Adrenal gland (tissue), 9 donors: ENCODE measurements at regions not wholly inside any gene's neighbourhood (a gene's known extent, or its start where the extent isn't known, plus 50 kb on each side); places are given as distances from the start of the nearest gene placed in this dataset.

Source experiments
- DNase-seq, 7 donors: peaks; one replicate each; pipeline ENCODE4 v3.0.0-alpha.2; 2019 to 2020
- H3K27ac ChIP-seq, 5 donors: fragments of 200-600 bp; sonication (generic) in 4 of 5; 1 replicate in 3 of 5; 2 replicates in 2 of 5; pipeline versions ENCODE4 v1.5.1 to v1.8.0; 2016 to 2020; ENCODE audit warnings: mild to moderate bottlenecking in 1 of 5
- H3K27me3 ChIP-seq: fragments of 200-600 bp; 2 replicates; pipeline ENCODE4 v1.8.0; 2021
- H3K36me3 ChIP-seq, 2 donors: fragments of 200-600 bp; replicated peaks in 1 of 2; 1 replicate in 1 of 2; 2 replicates in 1 of 2; pipeline versions ENCODE4 v1.5.1 to v1.8.0; 2018 to 2022
- H3K4me1 ChIP-seq, 2 donors: fragments of 200-600 bp; replicated peaks in 1 of 2; 1 replicate in 1 of 2; 2 replicates in 1 of 2; pipeline versions ENCODE4 v1.5.1 to v1.8.0; 2018 to 2021
- H3K4me3 ChIP-seq, 4 donors: fragments of 200-600 bp; sonication (generic) in 3 of 4; one replicate each; pipeline ENCODE4 v1.5.1; 2016 to 2018
- H3K9me3 ChIP-seq, 3 donors: fragments of 200-600 bp; sonication (generic) in 1 of 3; replicated peaks in 1 of 3; 1 replicate in 2 of 3; 2 replicates in 1 of 3; pipeline versions ENCODE4 v1.5.1 to v1.8.0; 2016 to 2021
- CTCF ChIP-seq, 6 experiments: fragments of 450-650 bp in 4 of 6; fragments of 200-600 bp in 2 of 6; sonication (generic) in 1 of 6; IDR thresholded peaks; 1 replicate in 5 of 6; 2 replicates in 1 of 6; pipeline versions ENCODE4 v1.5.1 to v1.8.0; 2016 to 2021; ENCODE audit warnings: antibody characterized with exemption in 6 of 6, mild to moderate bottlenecking in 2 of 6, moderate library complexity in 1 of 6
- POLR2A ChIP-seq, 2 donors: fragments of 450-650 bp; IDR thresholded peaks; one replicate each; pipeline ENCODE4 v1.6.1; 2017; ENCODE audit warnings: antibody characterized with exemption in 2 of 2, mild to moderate bottlenecking in 2 of 2, moderate library complexity in 1 of 2
- WGBS, 4 donors: extraction: QIAGEN DNeasy Blood & Tissue Kit in 2 of 4; methylation state at CpG; one replicate each; pipeline versions ENCODE4 v1.1.5 to v1.1.7; 2013 to 2017; 5-methylcytosine and 5-hydroxymethylcytosine counted together
- intact Hi-C, 2 donors: fragments of 100-400 bp; cut with DNase I; formaldehyde crosslinking; loops; one replicate each; pipeline versions ENCODE4 v1.14.1 to v1.15.0; 2022 to 2023
- donor health status: healthy with polysubstance abuse.
- donor health status: Bipolar disorder and iron deficiency.
- donor health status: DM: yes; HTN: yes; CAD: no.
- donor health status: DM: no; HTN: no; CAD: no.
- donor health status: DM: no; HTN: no; CAD: no.

- intact Hi-C loops: loop anchor here (5.0 to 10.0 kb wide), 3 partner anchors 428 to 498 kb away; partner anchors contain the start of gene NUAK1 (in 2 of the 2)
- Histone ChIP-seq H3K4me1 (peaks cover 0 to 8% of the 10 kb centered on the region in 2 donors), H3K36me3 (no peaks in the 10 kb centered on the region), H3K9me3 (no peaks in the 10 kb centered on the region), H3K4me3 (no peak overlapping the region), H3K27me3 (no peaks in the 10 kb centered on the region), H3K27ac (no peak overlapping the region)
- WGBS, 4 donors: 86 to 94% (median 89%) methylated on average over 3 of the region's 3 CpGs
- no peak for DNase-seq
- TF ChIP-seq CTCF (IDR thresholded peaks at IDR 0.05) (no peak), POLR2A (IDR thresholded peaks at IDR 0.05) (no peak)
These were observed 376.5 kb downstream of the C12orf75 start for GRCh38 chr12:105706973-105707334.

- H3K4me1 ChIP-seq: no peaks in the 10 kb centered on the region
- H3K4me3 ChIP-seq: no peak overlapping the region
- H3K27ac ChIP-seq: no peak overlapping the region
- H3K9me3 ChIP-seq: no peaks in the 10 kb centered on the region
- no peaks in the 10 kb centered on the region for H3K27me3 ChIP-seq
- intact Hi-C loops: no loop called here
- H3K36me3 ChIP-seq: no peaks in the 10 kb centered on the region
- 63 to 85% (median 69%) methylated on average over 4 of the region's 4 CpGs for WGBS, 4 donors
- TF ChIP-seq POLR2A (IDR thresholded peaks at IDR 0.05) (no peak), CTCF (IDR thresholded peaks at IDR 0.05) (no peak)
- no peak for DNase-seq
These were observed 383.3 kb downstream of the C12orf75 start for GRCh38 chr12:105713606-105714305.

GRCh38 chr12:105716621-105717020 lies 386.1 kb downstream of the C12orf75 start:
- WGBS, 4 donors: 67 to 72% (median 70%) methylated on average over 5 of the region's 5 CpGs
- no peaks in the 10 kb centered on the region for H3K9me3 ChIP-seq

More at GRCh38 chr12:105716621-105717020, 386.1 kb downstream of the C12orf75 start:
- no peaks in the 10 kb centered on the region for H3K4me1 ChIP-seq
- no peaks in the 10 kb centered on the region for H3K27me3 ChIP-seq
- H3K4me3 ChIP-seq: no peak overlapping the region
- no peak for DNase-seq
- no peak overlapping the region for H3K27ac ChIP-seq
- no peaks in the 10 kb centered on the region for H3K36me3 ChIP-seq
- intact Hi-C loops: no loop called here
- TF ChIP-seq POLR2A (IDR thresholded peaks at IDR 0.05) (no peak), CTCF (IDR thresholded peaks at IDR 0.05) (no peak)
